ENCODE measurements at regions not wholly inside any gene's neighbourhood (a gene's known extent, or its start where the extent isn't known, plus 50 kb on each side); places are given as distances from the start of the nearest gene placed in this dataset.

- CTCF ChIA-PET, result no interaction called here
- Histone ChIP-seq H3K27me3 (ENCODE audit: insufficient read depth, low read length) (no peaks in the 10 kb centered on the region), H3K9me3 (ENCODE audit: control insufficient read depth in 1 of 2, insufficient read depth in 1 of 2, low read depth in 1 of 2, low read length in 2 of 2) (peaks cover 4 to 19% of the 10 kb centered on the region in 2 experiments; a peak in 3 of 4 replicates), H4K20me1 (ENCODE audit: insufficient read depth) (no peaks in the 10 kb centered on the region), H3K9me2 (ENCODE audit: insufficient read depth) (no peaks in the 10 kb centered on the region), H3K9ac (ENCODE audit: low read length) (no peak overlapping the region), H3K36me3 (ENCODE audit: control insufficient read depth in 1 of 2, insufficient read depth in 2 of 2, low read length in 2 of 2) (peaks cover 7 to 50% of the 10 kb centered on the region in 2 experiments; a peak in 3 of 4 replicates), H3K4me2 (ENCODE audit: low read length) (no peak overlapping the region), H3K4me1 (ENCODE audit: control insufficient read depth in 1 of 2, insufficient read depth in 2 of 2, low read length in 2 of 2) (no peaks in the 10 kb centered on the region), H3K27ac (ENCODE audit: low read depth, low read length) (no peak overlapping the region), H3K4me3 (replicated peaks in 1 of 2; ENCODE audit: low read depth in 1 of 2, low read length in 2 of 2) (no peak overlapping the region), H3K79me2 (ENCODE audit: insufficient read depth, low read length) (peaks cover 16% of the 10 kb centered on the region; the same call in 1 of the 2 replicates), H2AFZ (ENCODE audit: low read depth, low read length, poor library complexity, severe bottlenecking) (no peak overlapping the region)
- RAD21 ChIA-PET (ENCODE audit: low non-redundant PET in 1 of 2, low total read pairs in 2 of 2, uncharacterized antibody in 2 of 2, unreplicated experiment in 2 of 2), result no interaction called here
- ATAC-seq (no peak), DNase-seq (ENCODE audit: low read depth, low spot score) (no peak)
- BruUV-seq (replicated peaks), result no TSS peak
- TF ChIP-seq ZBTB33 (IDR thresholded peaks at IDR 0.05; ENCODE audit: extremely low read depth, insufficient replicate concordance, low read length), result no peak
- no peak for TF ChIP-seq SP1 (IDR thresholded peaks at IDR 0.05; ENCODE audit: low read depth)
- TF ChIP-seq JUND (IDR thresholded peaks at IDR 0.05), result no peak
- TF ChIP-seq REST (IDR thresholded peaks at IDR 0.05; ENCODE audit: low read depth), result no peak
- no peak for TF ChIP-seq CTCF (IDR thresholded peaks at IDR 0.05 in 2 of 3, conservative IDR thresholded peaks at IDR 0.05 in 1 of 3; ENCODE audit: borderline replicate concordance in 1 of 3, insufficient read depth in 1 of 3, low read depth in 2 of 3, low read length in 2 of 3)
- TF ChIP-seq SRF (IDR thresholded peaks at IDR 0.05; ENCODE audit: low read depth), result no peak
- no peak for TF ChIP-seq ELF1 (IDR thresholded peaks at IDR 0.05; ENCODE audit: borderline replicate concordance, low read depth)
- TF ChIP-seq EGR1 (IDR thresholded peaks at IDR 0.05; ENCODE audit: low read depth), result no peak
- no peak for TF ChIP-seq POLR2AphosphoS5 (IDR thresholded peaks at IDR 0.05; ENCODE audit: low read depth, low read length)
- TF ChIP-seq EZH2phosphoT487 (IDR thresholded peaks at IDR 0.05; ENCODE audit: borderline replicate concordance), result no peak
- TF ChIP-seq ATF3 (IDR thresholded peaks at IDR 0.05), result no peak
- no peak for TF ChIP-seq FOSL1 (IDR thresholded peaks at IDR 0.05; ENCODE audit: low read depth)
- no peak for TF ChIP-seq YY1 (IDR thresholded peaks at IDR 0.05; ENCODE audit: extremely low read depth, insufficient replicate concordance, low read depth, low read length)
- TF ChIP-seq EZH2 (IDR thresholded peaks at IDR 0.05), result no peak
- no peak for TF ChIP-seq CEBPB (IDR thresholded peaks at IDR 0.05; ENCODE audit: low read depth)
- no peak for TF ChIP-seq MAX (IDR thresholded peaks at IDR 0.05)
- no peak for TF ChIP-seq CBX3 (IDR thresholded peaks at IDR 0.05; ENCODE audit: low read depth)
- TF ChIP-seq POLR2A (IDR thresholded peaks at IDR 0.05; ENCODE audit: borderline replicate concordance, extremely low read depth, insufficient read depth, insufficient read length), result no peak
- TF ChIP-seq SIN3A (IDR thresholded peaks at IDR 0.05; ENCODE audit: low read depth), result no peak
- POLR2A ChIA-PET, result no interaction called here
- intact Hi-C loops (cut with micrococcal nuclease), result no loop called here
These were observed 96.6 kb downstream of the NCOR2 start for GRCh38 chr12:124470806-124471205.
